ENCODE measurements at regions not wholly inside any gene's neighbourhood (a gene's known extent, or its start where the extent isn't known, plus 50 kb on each side); places are given as distances from the start of the nearest gene placed in this dataset.
"Not testable (repeated sequence)": the region's sequence is repeated elsewhere in the genome, so short reads cannot be mapped to it uniquely, and the experiment has no call there.

DNA sequence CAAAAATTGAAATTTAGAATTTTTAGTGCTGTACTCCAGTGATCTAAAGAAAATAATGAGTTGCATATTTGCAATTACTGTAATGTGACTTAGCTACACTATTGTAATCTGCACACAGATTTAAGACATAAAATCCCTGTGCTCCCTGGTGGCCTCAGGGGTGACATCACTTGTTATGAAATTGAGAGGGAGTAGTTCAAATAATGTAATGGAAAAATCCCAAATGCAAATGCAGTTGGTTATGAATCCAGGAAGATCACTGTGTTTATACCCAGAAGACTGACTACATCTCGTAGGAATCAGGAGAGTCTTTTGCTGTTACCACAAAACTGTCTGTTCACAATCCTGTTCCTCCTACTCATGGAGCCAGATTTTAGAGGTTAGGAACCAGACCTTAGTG is 178.7 kb upstream of the FBXL17 start:
- Histone ChIP-seq H3K79me2 (ENCODE audit: insufficient read depth, low read length) (no peaks in the 10 kb centered on the region), H2AFZ (ENCODE audit: low read length) (peak overlapping the region; percentile 52), H3K4me3 (ENCODE audit: insufficient read depth, low read length) (no peak overlapping the region), H3K4me2 (ENCODE audit: insufficient read depth, low read length) (peak overlapping the region; percentile 54), H3K4me1 (ENCODE audit: insufficient read depth, low read length) (peaks cover 16% of the 10 kb centered on the region), H3K36me3 (ENCODE audit: insufficient read depth, low read length) (no peaks in the 10 kb centered on the region), H3K9me3 (ENCODE audit: low read depth, low read length) (no peaks in the 10 kb centered on the region), H3K27me3 (ENCODE audit: insufficient read depth, low read length) (no peaks in the 10 kb centered on the region), H4K20me1 (ENCODE audit: insufficient read depth, low read length) (no peaks in the 10 kb centered on the region), H3K27ac (ENCODE audit: low read depth, low read length) (peak overlapping the region; percentile 86)
- peak; percentile 85 for DNase-seq (ENCODE audit: insufficient read length, low spot score, missing footprints)
- TF ChIP-seq CTCF (IDR thresholded peaks at IDR 0.05; ENCODE audit: extremely low read depth, low read depth, low read length) = no peak

DNA sequence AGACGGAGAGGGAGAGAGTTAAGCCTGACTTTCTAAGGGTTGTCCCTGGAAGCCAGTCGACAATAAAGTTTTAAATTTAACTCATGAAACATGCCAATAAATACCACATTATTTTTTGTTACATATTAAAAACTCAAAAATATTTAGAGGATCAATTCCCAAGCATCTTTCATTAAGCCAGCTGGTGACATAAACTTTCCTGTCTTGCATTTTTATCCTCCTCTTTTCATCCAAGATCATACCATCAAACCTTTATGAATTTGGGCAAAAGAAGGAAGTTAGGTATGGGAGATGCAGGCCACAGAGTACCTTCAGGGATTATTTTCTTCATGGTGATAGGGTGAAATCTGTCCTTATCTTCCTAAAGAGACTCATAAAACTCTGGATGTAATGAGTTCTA is 178.3 kb upstream of the FBXL17 start:
- no peak for TF ChIP-seq CTCF (IDR thresholded peaks at IDR 0.05; ENCODE audit: extremely low read depth, low read depth, low read length)
- Histone ChIP-seq H3K9me3 (ENCODE audit: low read depth, low read length) (no peaks in the 10 kb centered on the region), H3K79me2 (ENCODE audit: insufficient read depth, low read length) (no peaks in the 10 kb centered on the region), H3K27ac (ENCODE audit: low read depth, low read length) (peak overlapping the region; percentile 46), H3K36me3 (ENCODE audit: insufficient read depth, low read length) (no peaks in the 10 kb centered on the region), H3K4me1 (ENCODE audit: insufficient read depth, low read length) (peaks cover 16% of the 10 kb centered on the region), H2AFZ (ENCODE audit: low read length) (no peak overlapping the region), H3K4me3 (ENCODE audit: insufficient read depth, low read length) (no peak overlapping the region), H4K20me1 (ENCODE audit: insufficient read depth, low read length) (no peaks in the 10 kb centered on the region), H3K27me3 (ENCODE audit: insufficient read depth, low read length) (no peaks in the 10 kb centered on the region), H3K4me2 (ENCODE audit: insufficient read depth, low read length) (peak overlapping the region; percentile 30)
- no peak for DNase-seq (ENCODE audit: insufficient read length, low spot score, missing footprints)

- not testable (repeated sequence) for H3K36me3 ChIP-seq (ENCODE audit: insufficient read depth, low read length); H3K27ac ChIP-seq (ENCODE audit: low read depth, low read length); H3K9me3 ChIP-seq (ENCODE audit: low read depth, low read length); H3K4me3 ChIP-seq (ENCODE audit: insufficient read depth, low read length); H3K4me2 ChIP-seq (ENCODE audit: insufficient read depth, low read length); H3K79me2 ChIP-seq (ENCODE audit: insufficient read depth, low read length); DNase-seq (ENCODE audit: insufficient read length, low spot score, missing footprints); H2AFZ ChIP-seq (ENCODE audit: low read length); H4K20me1 ChIP-seq (ENCODE audit: insufficient read depth, low read length); H3K27me3 ChIP-seq (ENCODE audit: insufficient read depth, low read length)
- H3K4me1 ChIP-seq (ENCODE audit: insufficient read depth, low read length) = peaks cover 16% of the 10 kb centered on the region
These were observed 176.9 kb upstream of the FBXL17 start for GRCh38 chr5:108558840-108559239.

DNA sequence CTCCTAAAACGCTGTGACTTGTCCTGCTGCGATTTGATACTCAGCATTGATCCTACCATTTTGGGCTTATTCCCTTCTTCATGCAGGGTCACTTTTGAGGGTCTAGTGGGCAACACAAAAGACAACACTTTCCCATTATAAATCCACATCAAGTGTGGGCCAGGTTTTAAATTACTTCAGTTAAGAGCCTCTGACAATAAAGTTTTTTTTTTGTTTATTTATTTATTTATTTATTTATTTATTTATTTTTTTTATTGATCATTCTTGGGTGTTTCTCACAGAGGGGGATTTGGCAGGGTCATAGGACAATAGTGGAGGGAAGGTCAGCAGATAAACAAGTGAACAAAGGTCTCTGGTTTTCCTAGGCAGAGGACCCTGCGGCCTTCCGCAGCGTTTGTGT is 176.2 kb upstream of the FBXL17 start:
- peaks cover 16% of the 10 kb centered on the region for H3K4me1 ChIP-seq (ENCODE audit: insufficient read depth, low read length)
- not testable (repeated sequence) for H3K9me3 ChIP-seq (ENCODE audit: low read depth, low read length); H3K4me3 ChIP-seq (ENCODE audit: insufficient read depth, low read length); DNase-seq (ENCODE audit: insufficient read length, low spot score, missing footprints); H4K20me1 ChIP-seq (ENCODE audit: insufficient read depth, low read length); H2AFZ ChIP-seq (ENCODE audit: low read length); H3K4me2 ChIP-seq (ENCODE audit: insufficient read depth, low read length); H3K27ac ChIP-seq (ENCODE audit: low read depth, low read length); H3K79me2 ChIP-seq (ENCODE audit: insufficient read depth, low read length); H3K36me3 ChIP-seq (ENCODE audit: insufficient read depth, low read length); H3K27me3 ChIP-seq (ENCODE audit: insufficient read depth, low read length)

GRCh38 chr5:108557686-108558085 is 175.8 kb upstream of the FBXL17 start:
- H3K36me3 ChIP-seq (ENCODE audit: insufficient read depth, low read length) = no peaks in the 10 kb centered on the region
- no peaks in the 10 kb centered on the region for H3K27me3 ChIP-seq (ENCODE audit: insufficient read depth, low read length)
- H3K4me1 ChIP-seq (ENCODE audit: insufficient read depth, low read length) = peaks cover 16% of the 10 kb centered on the region
- no peak for DNase-seq (ENCODE audit: insufficient read length, low spot score, missing footprints)
- no peak overlapping the region for H3K27ac ChIP-seq (ENCODE audit: low read depth, low read length)
- H3K4me3 ChIP-seq (ENCODE audit: insufficient read depth, low read length) = no peak overlapping the region
- H2AFZ ChIP-seq (ENCODE audit: low read length) = no peak overlapping the region
- TF ChIP-seq CTCF (IDR thresholded peaks at IDR 0.05; ENCODE audit: extremely low read depth, low read depth, low read length) = no peak
- no peaks in the 10 kb centered on the region for H3K79me2 ChIP-seq (ENCODE audit: insufficient read depth, low read length)
- no peaks in the 10 kb centered on the region for H3K9me3 ChIP-seq (ENCODE audit: low read depth, low read length)
- no peaks in the 10 kb centered on the region for H4K20me1 ChIP-seq (ENCODE audit: insufficient read depth, low read length)
- no peak overlapping the region for H3K4me2 ChIP-seq (ENCODE audit: insufficient read depth, low read length)

Data from osteoblast (primary cell).